Neuronal stem cell (in vitro differentiated cells): ENCODE measurements at regions not wholly inside any gene's neighbourhood (a gene's known extent, or its start where the extent isn't known, plus 50 kb on each side); places are given as distances from the start of the nearest gene placed in this dataset.

Experiments
- DNase-seq: peaks from one replicate; pipeline ENCODE4 v3.0.0-alpha.2; 2013; ENCODE audit warnings: low spot score
- H2AFZ ChIP-seq: one replicate; pipeline ENCODE4 v1.6.1; 2013; ENCODE audit warnings: mild to moderate bottlenecking, low read length, inconsistent platforms
- H2AK5ac ChIP-seq: 2 replicates; pipeline ENCODE4 v1.6.1; 2013; ENCODE audit warnings: low read depth, mild to moderate bottlenecking, inconsistent platforms, low read length, moderate library complexity, mixed read lengths
- H2BK120ac ChIP-seq: 2 replicates; pipeline ENCODE4 v1.6.1; 2013; ENCODE audit warnings: low read depth, mild to moderate bottlenecking, inconsistent platforms, low read length, moderate library complexity, mixed read lengths
- H2BK12ac ChIP-seq: one replicate; pipeline ENCODE4 v1.6.1; 2013; ENCODE audit warnings: low read length, inconsistent platforms
- H2BK15ac ChIP-seq: 2 replicates; pipeline ENCODE4 v1.6.1; 2013; ENCODE audit warnings: mild to moderate bottlenecking, low read length, inconsistent platforms, mixed read lengths
- H2BK5ac ChIP-seq: one replicate; pipeline ENCODE4 v1.6.1; 2013; ENCODE audit warnings: inconsistent platforms, mild to moderate bottlenecking, low read length, moderate library complexity
- H3K14ac ChIP-seq: one replicate; pipeline ENCODE4 v1.6.1; 2013; ENCODE audit warnings: low read length, inconsistent platforms
- H3K18ac ChIP-seq: 2 replicates; pipeline ENCODE4 v1.6.1; 2013; ENCODE audit warnings: low read length, inconsistent platforms
- H3K23ac ChIP-seq: 2 replicates; pipeline ENCODE4 v1.6.1; 2013; ENCODE audit warnings: low read depth, mild to moderate bottlenecking, mixed read lengths, low read length, inconsistent platforms; ENCODE audit not compliant: poor library complexity
- H3K27ac ChIP-seq: replicated peaks from 3 replicates; pipeline ENCODE4 v1.5.1; 2013; ENCODE audit warnings: low read length, inconsistent platforms
- H3K27me3 ChIP-seq, 3 experiments: 2 replicates each; pipeline ENCODE4 v1.6.1; 2013; ENCODE audit warnings: low read length in 3 of 3, mild to moderate bottlenecking in 2 of 3, inconsistent platforms in 1 of 3, low read depth in 1 of 3, mixed read lengths in 1 of 3, moderate library complexity in 1 of 3; ENCODE audit not compliant: control insufficient read depth in 3 of 3, insufficient read depth in 3 of 3
- H3K36me3 ChIP-seq, 2 donors: replicated peaks in 1 of 2; 2 replicates each; pipeline ENCODE4 v1.6.1; 2013; ENCODE audit warnings: low read length in 2 of 2; ENCODE audit not compliant: control insufficient read depth in 2 of 2, insufficient read depth in 2 of 2
- H3K4ac ChIP-seq: 2 replicates; pipeline ENCODE4 v1.6.1; 2013; ENCODE audit warnings: inconsistent platforms, mild to moderate bottlenecking, low read length, moderate library complexity
- H3K4me1 ChIP-seq, 2 donors: 1 replicate in 1 of 2; 2 replicates in 1 of 2; pipeline ENCODE4 v1.6.1; 2013; ENCODE audit warnings: low read length in 2 of 2, low read depth in 1 of 2; ENCODE audit not compliant: control insufficient read depth in 2 of 2, insufficient read depth in 1 of 2
- H3K4me2 ChIP-seq: one replicate; pipeline ENCODE4 v1.6.1; 2013; ENCODE audit warnings: mild to moderate bottlenecking, low read length, inconsistent platforms; ENCODE audit not compliant: insufficient read depth, poor library complexity, severe bottlenecking
- H3K4me3 ChIP-seq, 2 donors: 2 replicates each; pipeline ENCODE4 v1.5.1; 2013; ENCODE audit warnings: low read length in 2 of 2, mild to moderate bottlenecking in 2 of 2, inconsistent platforms in 1 of 2, moderate library complexity in 1 of 2
- H3K79me1 ChIP-seq: one replicate; pipeline ENCODE4 v1.6.1; 2013; ENCODE audit warnings: low read depth, mild to moderate bottlenecking, inconsistent platforms, low read length, moderate library complexity
- H3K9ac ChIP-seq: one replicate; pipeline ENCODE4 v1.6.1; 2013; ENCODE audit warnings: mild to moderate bottlenecking, low read depth, low read length, inconsistent platforms; ENCODE audit not compliant: poor library complexity
- H3K9me3 ChIP-seq, 2 donors: replicated peaks in 1 of 2; 2 replicates each; pipeline versions ENCODE3 to v1.6.1; 2013; ENCODE audit warnings: low read length in 2 of 2, mild to moderate bottlenecking in 2 of 2, inconsistent platforms in 1 of 2, low read depth in 1 of 2, mixed read lengths in 1 of 2, moderate library complexity in 1 of 2; ENCODE audit not compliant: control insufficient read depth in 2 of 2, insufficient read depth in 1 of 2
- H4K8ac ChIP-seq: one replicate; pipeline ENCODE4 v1.6.1; 2013; ENCODE audit warnings: low read depth, mild to moderate bottlenecking, inconsistent platforms, low read length, moderate library complexity
- H4K91ac ChIP-seq: one replicate; pipeline ENCODE4 v1.6.1; 2013; ENCODE audit warnings: low read length, low read depth, mild to moderate bottlenecking, inconsistent platforms; ENCODE audit not compliant: poor library complexity
- WGBS, 2 donors: extraction: QIAGEN DNeasy Blood & Tissue Kit; methylation state at CpG; one replicate each; pipeline ENCODE4 v1.1.7; 2013; ENCODE audit warnings: missing lambda C conversion rate in 2 of 2, mixed read lengths in 1 of 2; ENCODE audit not compliant: insufficient read length in 2 of 2, insufficient replicate concordance in 1 of 2; ENCODE audit errors: extremely low coverage in 2 of 2; 5-methylcytosine and 5-hydroxymethylcytosine counted together

DNA sequence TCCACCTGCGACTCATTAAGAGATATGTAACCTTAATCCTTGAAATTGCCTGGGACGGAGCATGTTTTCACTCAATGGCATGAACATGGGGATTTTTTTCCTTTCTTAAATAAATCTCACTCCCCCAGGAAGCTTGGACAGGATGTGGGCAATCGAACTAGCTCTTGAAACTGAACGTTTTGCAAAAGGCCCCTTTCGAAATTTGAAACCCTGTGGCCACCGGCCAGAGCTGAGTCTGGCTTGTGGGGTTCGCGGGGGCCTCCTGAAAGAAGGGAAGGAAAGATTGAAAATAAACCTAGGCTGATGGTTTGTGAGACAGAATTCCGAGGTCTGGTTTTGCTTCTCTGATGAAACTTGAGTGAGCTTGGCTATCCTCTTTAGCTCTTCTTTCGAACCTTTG lies 101.4 kb upstream of the RTL1 start:
- no peak overlapping the region for H2BK5ac ChIP-seq
- H3K27ac ChIP-seq, result no peak overlapping the region
- WGBS, 2 donors, result no CpG with 5 or more reads among the region's 10 CpGs
- no peak overlapping the region for H3K9ac ChIP-seq
- no peak overlapping the region for H3K4ac ChIP-seq
- no peaks in the 10 kb centered on the region for H3K9me3 ChIP-seq
- no peak overlapping the region for H4K8ac ChIP-seq
- H2BK120ac ChIP-seq, result no peak overlapping the region
- no peak overlapping the region for H3K14ac ChIP-seq
- H2AFZ ChIP-seq, result peak overlapping the region; percentile 68
- no peak overlapping the region for H4K91ac ChIP-seq
- peaks cover 0 to 6% (median 0%) of the 10 kb centered on the region in 3 experiments for H3K27me3 ChIP-seq
- no peak overlapping the region for H3K18ac ChIP-seq
- H3K4me1 ChIP-seq, result peaks cover 0 to 2% of the 10 kb centered on the region in 2 donors
- H3K36me3 ChIP-seq, result no peaks in the 10 kb centered on the region
- H2AK5ac ChIP-seq, result no peak overlapping the region
- H3K23ac ChIP-seq, result no peak overlapping the region
- no peak overlapping the region for H2BK12ac ChIP-seq
- DNase-seq, result no peak
- no peak overlapping the region for H2BK15ac ChIP-seq
- H3K4me3 ChIP-seq, result no peak overlapping the region
- no peaks in the 10 kb centered on the region for H3K79me1 ChIP-seq
- no peak overlapping the region for H3K4me2 ChIP-seq

DNA sequence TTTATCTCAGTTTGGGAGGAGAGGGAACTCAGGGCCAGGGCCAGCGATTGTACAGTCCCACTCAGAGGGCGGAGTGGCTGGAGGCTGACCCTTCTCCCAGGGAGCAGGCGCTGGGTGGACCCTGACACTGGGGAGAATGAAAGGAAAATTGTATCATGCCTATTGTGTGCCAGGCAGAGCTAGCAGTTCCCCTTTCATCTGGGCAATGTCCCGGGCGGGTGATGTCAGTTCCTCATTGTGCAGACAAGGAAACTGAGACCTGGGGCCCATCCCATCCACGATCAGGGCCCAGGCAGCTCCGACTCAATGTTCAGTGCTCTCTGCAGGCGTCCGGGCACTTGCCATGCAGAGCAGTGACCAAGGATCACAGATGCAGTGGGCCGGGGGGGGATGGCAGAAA lies 101.9 kb upstream of the RTL1 start:
- Histone ChIP-seq H3K27ac (no peak overlapping the region), H2BK12ac (no peak overlapping the region), H3K4ac (no peak overlapping the region), H3K4me3 (no peak overlapping the region), H3K18ac (peak overlapping the region; percentile 30), H4K8ac (no peak overlapping the region), H2AK5ac (no peak overlapping the region), H3K4me1 (peaks cover 0 to 2% of the 10 kb centered on the region in 2 donors), H3K9ac (no peak overlapping the region), H3K79me1 (no peaks in the 10 kb centered on the region), H3K23ac (no peak overlapping the region), H2BK5ac (no peak overlapping the region), H3K4me2 (no peak overlapping the region), H2AFZ (peak overlapping the region; percentile 68), H3K36me3 (no peaks in the 10 kb centered on the region), H3K14ac (no peak overlapping the region), H3K9me3 (no peaks in the 10 kb centered on the region), H3K27me3 (peaks cover 0 to 6% (median 0%) of the 10 kb centered on the region in 3 experiments), H2BK15ac (no peak overlapping the region), H4K91ac (no peak overlapping the region), H2BK120ac (no peak overlapping the region)
- DNase-seq, result no peak
- WGBS, 2 donors, result no CpG with 5 or more reads among the region's 10 CpGs

DNA sequence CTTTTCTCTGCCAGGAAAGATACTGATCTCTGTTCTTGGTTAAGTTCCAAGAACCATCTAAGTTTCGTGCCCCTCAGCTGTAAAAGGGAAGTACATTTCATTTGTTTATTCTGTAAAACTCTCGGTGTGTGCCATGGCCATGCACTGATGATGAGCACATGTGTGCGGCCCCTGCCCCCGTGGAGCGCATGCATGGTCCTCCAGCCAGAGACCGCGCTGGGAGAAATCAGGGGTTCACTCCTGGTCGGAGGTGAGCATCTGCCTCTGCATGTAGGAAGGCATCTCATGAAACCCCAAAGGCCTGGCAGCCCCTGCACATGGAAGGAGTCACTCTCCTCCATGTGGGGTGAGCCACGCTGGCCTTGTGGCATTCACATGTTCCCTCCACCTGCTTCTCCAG lies 102.5 kb upstream of the RTL1 start:
- peaks cover 0 to 2% of the 10 kb centered on the region in 2 donors for H3K4me1 ChIP-seq
- no peak overlapping the region for H3K4me3 ChIP-seq
- no peak overlapping the region for H3K4ac ChIP-seq
- H2BK5ac ChIP-seq, result no peak overlapping the region
- no peak for DNase-seq
- no peak overlapping the region for H2BK12ac ChIP-seq
- no peak overlapping the region for H2BK120ac ChIP-seq
- H3K14ac ChIP-seq, result no peak overlapping the region
- no peak overlapping the region for H2BK15ac ChIP-seq
- WGBS, 2 donors, result no CpG with 5 or more reads among the region's 9 CpGs
- H3K79me1 ChIP-seq, result no peaks in the 10 kb centered on the region
- no peak overlapping the region for H3K18ac ChIP-seq
- H2AK5ac ChIP-seq, result no peak overlapping the region
- H3K23ac ChIP-seq, result no peak overlapping the region
- H3K9ac ChIP-seq, result no peak overlapping the region
- no peaks in the 10 kb centered on the region for H3K36me3 ChIP-seq
- H3K27ac ChIP-seq, result no peak overlapping the region
- no peak overlapping the region for H3K4me2 ChIP-seq
- peaks cover 0 to 6% (median 0%) of the 10 kb centered on the region in 3 experiments for H3K27me3 ChIP-seq
- no peaks in the 10 kb centered on the region for H3K9me3 ChIP-seq
- no peak overlapping the region for H4K8ac ChIP-seq
- H2AFZ ChIP-seq, result no peak overlapping the region
- no peak overlapping the region for H4K91ac ChIP-seq

DNA sequence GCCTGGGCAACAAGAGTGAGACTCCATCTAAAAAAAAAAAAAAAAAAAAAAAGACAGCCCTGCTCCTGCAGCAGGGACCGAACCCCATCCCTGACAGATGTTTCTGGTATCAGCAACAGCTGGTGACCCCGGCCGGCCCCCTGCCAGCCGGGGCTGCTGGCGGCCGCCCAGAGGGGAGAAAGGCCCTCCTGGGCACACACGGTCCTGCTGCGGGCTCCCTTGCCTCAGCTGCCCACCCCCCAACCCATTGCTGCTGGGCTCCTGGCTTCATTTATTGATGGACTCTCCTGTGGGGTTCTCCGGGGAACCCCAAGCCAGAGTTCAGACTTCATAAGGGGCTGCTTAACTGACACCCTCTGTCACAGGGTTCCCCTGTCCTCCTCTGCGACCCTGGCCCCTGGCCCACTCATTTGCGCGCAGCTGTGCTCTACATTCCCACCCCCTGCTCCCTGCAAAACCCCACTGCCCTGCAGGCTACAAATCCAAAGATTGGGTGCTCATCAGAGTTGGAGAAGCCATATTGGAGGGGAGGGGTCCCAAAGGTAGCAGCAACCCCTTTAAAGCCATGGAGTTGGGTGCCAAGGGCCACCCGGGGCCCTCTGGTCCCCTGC lies 103.6 kb upstream of the RTL1 start:
- Histone ChIP-seq H3K23ac (no peak overlapping the region), H3K4me3 (no peak overlapping the region), H3K4me2 (no peak overlapping the region), H3K9ac (no peak overlapping the region), H4K8ac (no peak overlapping the region), H3K27me3 (peaks cover 0 to 6% (median 0%) of the 10 kb centered on the region in 3 experiments), H3K18ac (peak overlapping the region; percentile 5), H4K91ac (no peak overlapping the region), H3K9me3 (peaks cover 0 to 2% of the 10 kb centered on the region in 2 donors), H2BK120ac (no peak overlapping the region), H3K36me3 (no peaks in the 10 kb centered on the region), H2BK15ac (no peak overlapping the region), H3K4me1 (peaks cover 0 to 2% of the 10 kb centered on the region in 2 donors), H2AFZ (no peak overlapping the region), H2BK12ac (no peak overlapping the region), H2BK5ac (no peak overlapping the region), H2AK5ac (no peak overlapping the region), H3K27ac (no peak overlapping the region), H3K4ac (no peak overlapping the region), H3K14ac (no peak overlapping the region), H3K79me1 (no peaks in the 10 kb centered on the region)
- WGBS, 2 donors, result no CpG with 5 or more reads among the region's 13 CpGs
- DNase-seq, result no peak
